Neural cell (in vitro differentiated cells): ENCODE measurements at regions not wholly inside any gene's neighbourhood (a gene's known extent, or its start where the extent isn't known, plus 50 kb on each side); places are given as distances from the start of the nearest gene placed in this dataset.

Experiments
- H2AFZ ChIP-seq: fragments of 200-600, 300-800 bp; sonication (generic), shearing (Covaris generic); 2 replicates; pipeline ENCODE4 v1.6.0; 2014; ENCODE audit warnings: low read depth, mild to moderate bottlenecking, antibody characterized with exemption, low read length, moderate library complexity
- H3F3A ChIP-seq: fragments of 200-600 bp; shearing (Covaris generic); 2 replicates; pipeline ENCODE4 v1.6.1; 2016; ENCODE audit warnings: mild to moderate bottlenecking, moderate library complexity, mixed read lengths, antibody characterized with exemption, low read length; ENCODE audit not compliant: insufficient read depth, poor library complexity, severe bottlenecking
- H3K27ac ChIP-seq: fragments of 200-600, 300-800 bp; sonication (generic), shearing (Covaris generic); 2 replicates; pipeline ENCODE4 v1.5.1; 2014; ENCODE audit warnings: mild to moderate bottlenecking, low read length, moderate library complexity
- H3K27me3 ChIP-seq: fragments of 300-800, 200-600 bp; sonication (generic), shearing (Covaris generic); 2 replicates; pipeline ENCODE4 v1.6.0; 2014; ENCODE audit warnings: mild to moderate bottlenecking, low read depth, low read length, moderate library complexity; ENCODE audit not compliant: insufficient read depth
- H3K36me3 ChIP-seq: fragments of 300-800, 200-600 bp; sonication (generic), shearing (Covaris generic); 2 replicates; pipeline ENCODE4 v1.5.1; 2014; ENCODE audit warnings: mild to moderate bottlenecking, antibody characterized with exemption, low read length, moderate library complexity; ENCODE audit not compliant: insufficient read depth
- H3K4me2 ChIP-seq: fragments of 300-800, 200-600 bp; sonication (generic), shearing (Covaris generic); 2 replicates; pipeline ENCODE4 v1.6.0; 2014; ENCODE audit warnings: mild to moderate bottlenecking, low read length
- H3K4me3 ChIP-seq: fragments of 300-800, 200-600 bp; sonication (generic), shearing (Covaris generic); 2 replicates; pipeline ENCODE4 v1.5.1; 2014; ENCODE audit warnings: mild to moderate bottlenecking, low read length, moderate library complexity
- H3K79me2 ChIP-seq: fragments of 200-600 bp; shearing (Covaris generic); replicated peaks from 2 replicates; pipeline ENCODE4 v1.6.0; 2014; ENCODE audit warnings: mild to moderate bottlenecking, low read length, moderate library complexity; ENCODE audit not compliant: insufficient read depth
- H3K9ac ChIP-seq: fragments of 300-800, 200-600 bp; sonication (generic), shearing (Covaris generic); 2 replicates; pipeline ENCODE4 v1.6.1; 2016; ENCODE audit warnings: mild to moderate bottlenecking, low read length, mixed read lengths
- H3K9me2 ChIP-seq: fragments of 200-600 bp; shearing (Covaris generic); 2 replicates; pipeline ENCODE4 v1.6.1; 2016; ENCODE audit warnings: mild to moderate bottlenecking, low read length, mixed read lengths; ENCODE audit not compliant: insufficient read depth
- H3K9me3 ChIP-seq: fragments of 200-600, 300-800 bp; sonication (generic), shearing (Covaris generic); 2 replicates; pipeline ENCODE4 v1.6.1; 2016; ENCODE audit warnings: mild to moderate bottlenecking, mixed run types, low read length, moderate library complexity, mixed read lengths
- H4K20me1 ChIP-seq: fragments of 200-600 bp; shearing (Covaris generic); 2 replicates; pipeline ENCODE4 v1.6.1; 2016; ENCODE audit warnings: mild to moderate bottlenecking, mixed run types; ENCODE audit not compliant: insufficient read depth
- CTCF ChIP-seq: fragments of 450-650 bp; IDR thresholded peaks from 2 replicates; pipeline ENCODE4 v1.5.1; 2014; ENCODE audit warnings: antibody characterized with exemption, mild to moderate bottlenecking, moderate library complexity; ENCODE audit not compliant: poor library complexity, severe bottlenecking
- EP300 ChIP-seq: fragments of 450-650 bp; conservative IDR thresholded peaks from 2 replicates; pipeline ENCODE4 v1.6.1; 2014; ENCODE audit warnings: antibody characterized with exemption, mild to moderate bottlenecking, moderate library complexity; ENCODE audit not compliant: poor library complexity, severe bottlenecking
- EZH2 ChIP-seq: fragments of 200-600, 300-800 bp; shearing (Covaris generic), sonication (generic); IDR thresholded peaks from 2 replicates; pipeline ENCODE4 v1.6.1; 2014; ENCODE audit warnings: antibody characterized with exemption, low read length, borderline replicate concordance, mild to moderate bottlenecking; ENCODE audit not compliant: insufficient read depth, poor library complexity, severe bottlenecking
- MXI1 ChIP-seq: fragments of 450-650 bp; conservative IDR thresholded peaks from 2 replicates; pipeline ENCODE4 v1.6.1; 2014; ENCODE audit warnings: antibody characterized with exemption, mild to moderate bottlenecking; ENCODE audit not compliant: poor library complexity, severe bottlenecking
- POLR2AphosphoS5 ChIP-seq: IDR thresholded peaks from 2 replicates; pipeline ENCODE4 v1.6.1; 2012
- RAD21 ChIP-seq: fragments of 450-650 bp; conservative IDR thresholded peaks from 2 replicates; pipeline ENCODE4 v1.6.1; 2014; ENCODE audit warnings: antibody characterized with exemption, mild to moderate bottlenecking, moderate library complexity
- REST ChIP-seq: IDR thresholded peaks from 2 replicates; pipeline ENCODE4 v1.6.1; 2012; ENCODE audit warnings: borderline replicate concordance
- SMC3 ChIP-seq: fragments of 450-650 bp; conservative IDR thresholded peaks from 2 replicates; pipeline ENCODE4 v1.6.1; 2014; ENCODE audit warnings: antibody characterized with exemption, mild to moderate bottlenecking, moderate library complexity; ENCODE audit not compliant: poor library complexity
- TAF1 ChIP-seq: IDR thresholded peaks from 2 replicates; pipeline ENCODE4 v1.6.1; 2012; ENCODE audit warnings: low read depth

DNA sequence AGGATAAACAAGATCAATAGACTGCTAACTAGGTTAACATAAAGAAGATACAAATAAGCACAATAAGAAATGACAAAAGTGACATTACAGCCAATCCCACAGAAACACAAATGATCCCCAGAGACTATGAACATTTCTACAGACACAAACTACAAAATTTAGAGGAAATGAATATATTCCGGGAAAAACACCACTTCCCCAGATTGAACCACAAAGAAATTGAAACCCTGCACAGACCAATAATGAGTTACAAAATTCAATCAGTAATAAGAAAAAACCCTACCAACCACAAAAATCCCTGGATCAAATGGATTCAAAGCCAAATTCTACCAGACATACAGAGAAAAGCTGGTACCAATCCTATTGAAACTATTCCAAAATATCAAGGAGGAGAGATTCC is 232.4 kb upstream of the RBMS1 start:
- no peaks in the 10 kb centered on the region for H4K20me1 ChIP-seq
- no peak overlapping the region for H3K4me3 ChIP-seq
- no peaks in the 10 kb centered on the region for H3F3A ChIP-seq

GRCh38 chr2:160730296-160730995 is 236.8 kb upstream of the RBMS1 start:
- Histone ChIP-seq H3K27ac (no peak overlapping the region), H2AFZ (no peak overlapping the region)
- TF ChIP-seq CTCF, result no peak
- TF ChIP-seq MXI1, result no peak
- no peak for TF ChIP-seq REST
- TF ChIP-seq EZH2, result no peak
- TF ChIP-seq TAF1, result no peak

More for the DNA sequence above, 232.4 kb upstream of the RBMS1 start:
- Histone ChIP-seq H3K27ac (no peak overlapping the region), H3K4me2 (no peak overlapping the region), H3K9me3 (no peaks in the 10 kb centered on the region), H3K27me3 (no peaks in the 10 kb centered on the region), H3K9ac (no peak overlapping the region), H3K9me2 (no peaks in the 10 kb centered on the region), H3K79me2 (no peaks in the 10 kb centered on the region), H3K36me3 (no peaks in the 10 kb centered on the region), H2AFZ (no peak overlapping the region)
- no peak for TF ChIP-seq EZH2
- TF ChIP-seq EP300, result no peak
- no peak for TF ChIP-seq MXI1
- TF ChIP-seq RAD21, result no peak
- TF ChIP-seq TAF1, result no peak
- TF ChIP-seq POLR2AphosphoS5, result no peak
- TF ChIP-seq SMC3, result no peak
- no peak for TF ChIP-seq CTCF
- TF ChIP-seq REST, result no peak

More at GRCh38 chr2:160730296-160730995, 236.8 kb upstream of the RBMS1 start:
- Histone ChIP-seq H3F3A (no peaks in the 10 kb centered on the region), H3K4me2 (no peak overlapping the region), H3K79me2 (no peaks in the 10 kb centered on the region), H3K36me3 (no peaks in the 10 kb centered on the region), H3K9me2 (no peaks in the 10 kb centered on the region), H3K9ac (no peak overlapping the region), H3K27me3 (no peaks in the 10 kb centered on the region), H4K20me1 (no peaks in the 10 kb centered on the region), H3K4me3 (no peak overlapping the region), H3K9me3 (no peaks in the 10 kb centered on the region)
